ENCODE measurements at regions not wholly inside any gene's neighbourhood (a gene's known extent, or its start where the extent isn't known, plus 50 kb on each side); places are given as distances from the start of the nearest gene placed in this dataset.

- no peak for TF ChIP-seq CSDC2 (CRISPR knock-in tag; IDR thresholded peaks at IDR 0.05)
- TF ChIP-seq SNAI2 (CRISPR knock-in tag; IDR thresholded peaks at IDR 0.05) = no peak
- no peak for TF ChIP-seq ARNTL (CRISPR knock-in tag; IDR thresholded peaks at IDR 0.05; ENCODE audit: borderline replicate concordance, low read depth)
- no peak for TF ChIP-seq ESRRG (CRISPR knock-in tag; IDR thresholded peaks at IDR 0.05)
- TF ChIP-seq ZNF565 (CRISPR knock-in tag; conservative IDR thresholded peaks at IDR 0.05; ENCODE audit: low read depth) = no peak
- no peak for TF ChIP-seq CSRNP3 (CRISPR knock-in tag; IDR thresholded peaks at IDR 0.05)
- no peak for TF ChIP-seq ZFP3 (CRISPR knock-in tag; IDR thresholded peaks at IDR 0.05)
- no peak for TF ChIP-seq CREB5 (CRISPR knock-in tag; IDR thresholded peaks at IDR 0.05; ENCODE audit: low read depth)
- no peak for TF ChIP-seq TCF4 (CRISPR knock-in tag; IDR thresholded peaks at IDR 0.05; ENCODE audit: borderline replicate concordance)
- TF ChIP-seq ZNF8 (CRISPR knock-in tag; IDR thresholded peaks at IDR 0.05) = no peak
- no peak for TF ChIP-seq ZFP30 (CRISPR knock-in tag; IDR thresholded peaks at IDR 0.05)
- TF ChIP-seq OSR1 (CRISPR knock-in tag; IDR thresholded peaks at IDR 0.05) = no peak
- TF ChIP-seq RARB (CRISPR knock-in tag; IDR thresholded peaks at IDR 0.05) = no peak
- TF ChIP-seq ISL1 (CRISPR knock-in tag; IDR thresholded peaks at IDR 0.05) = no peak
- no peak for TF ChIP-seq POU6F1 (CRISPR knock-in tag; IDR thresholded peaks at IDR 0.05; ENCODE audit: borderline replicate concordance, low read depth)
- TF ChIP-seq TOX (CRISPR knock-in tag; IDR thresholded peaks at IDR 0.05; ENCODE audit: borderline replicate concordance) = no peak
- TF ChIP-seq, protein P1, sequence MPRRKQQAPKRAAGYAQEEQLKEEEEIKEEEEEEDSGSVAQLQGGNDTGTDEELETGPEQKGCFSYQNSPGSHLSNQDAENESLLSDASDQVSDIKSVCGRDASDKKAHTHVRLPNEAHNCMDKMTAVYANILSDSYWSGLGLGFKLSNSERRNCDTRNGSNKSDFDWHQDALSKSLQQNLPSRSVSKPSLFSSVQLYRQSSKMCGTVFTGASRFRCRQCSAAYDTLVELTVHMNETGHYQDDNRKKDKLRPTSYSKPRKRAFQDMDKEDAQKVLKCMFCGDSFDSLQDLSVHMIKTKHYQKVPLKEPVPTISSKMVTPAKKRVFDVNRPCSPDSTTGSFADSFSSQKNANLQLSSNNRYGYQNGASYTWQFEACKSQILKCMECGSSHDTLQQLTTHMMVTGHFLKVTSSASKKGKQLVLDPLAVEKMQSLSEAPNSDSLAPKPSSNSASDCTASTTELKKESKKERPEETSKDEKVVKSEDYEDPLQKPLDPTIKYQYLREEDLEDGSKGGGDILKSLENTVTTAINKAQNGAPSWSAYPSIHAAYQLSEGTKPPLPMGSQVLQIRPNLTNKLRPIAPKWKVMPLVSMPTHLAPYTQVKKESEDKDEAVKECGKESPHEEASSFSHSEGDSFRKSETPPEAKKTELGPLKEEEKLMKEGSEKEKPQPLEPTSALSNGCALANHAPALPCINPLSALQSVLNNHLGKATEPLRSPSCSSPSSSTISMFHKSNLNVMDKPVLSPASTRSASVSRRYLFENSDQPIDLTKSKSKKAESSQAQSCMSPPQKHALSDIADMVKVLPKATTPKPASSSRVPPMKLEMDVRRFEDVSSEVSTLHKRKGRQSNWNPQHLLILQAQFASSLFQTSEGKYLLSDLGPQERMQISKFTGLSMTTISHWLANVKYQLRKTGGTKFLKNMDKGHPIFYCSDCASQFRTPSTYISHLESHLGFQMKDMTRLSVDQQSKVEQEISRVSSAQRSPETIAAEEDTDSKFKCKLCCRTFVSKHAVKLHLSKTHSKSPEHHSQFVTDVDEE (CRISPR knock-in tag; IDR thresholded peaks at IDR 0.05) = no peak
- no peak for TF ChIP-seq PPARA (CRISPR knock-in tag; IDR thresholded peaks at IDR 0.05; ENCODE audit: borderline replicate concordance)
- TF ChIP-seq BACH2 (CRISPR knock-in tag; IDR thresholded peaks at IDR 0.05; ENCODE audit: borderline replicate concordance) = no peak
- TF ChIP-seq ZC3H10 (CRISPR knock-in tag; IDR thresholded peaks at IDR 0.05) = no peak
- ATAC-seq = no peak
Observed at GRCh38 chr18:1619507-1619906, 714.8 kb downstream of the ADCYAP1 start.

DNA sequence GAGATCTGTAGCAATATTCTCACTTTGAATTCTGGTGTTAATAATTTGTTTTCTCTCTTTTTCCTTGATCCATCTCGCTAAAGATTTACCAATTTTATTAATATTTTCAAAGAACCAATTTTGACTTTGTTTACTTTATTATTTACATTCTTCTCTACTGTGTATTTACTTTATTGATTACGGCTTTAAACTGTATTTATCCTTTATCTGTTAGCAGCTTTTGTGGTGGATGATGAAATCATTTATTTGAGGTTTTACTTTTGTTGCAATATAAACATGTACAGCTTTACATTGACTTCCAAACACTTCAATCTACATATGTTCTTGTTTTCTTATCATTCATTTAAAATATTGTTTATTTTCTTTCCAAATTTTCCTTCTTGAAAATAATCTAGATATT lies 719.9 kb downstream of the ADCYAP1 start:
- no peak for ATAC-seq
- no peak for TF ChIP-seq PPARA (CRISPR knock-in tag; IDR thresholded peaks at IDR 0.05; ENCODE audit: borderline replicate concordance)
- no peak for TF ChIP-seq ESRRG (CRISPR knock-in tag; IDR thresholded peaks at IDR 0.05)
- no peak for TF ChIP-seq ZFP3 (CRISPR knock-in tag; IDR thresholded peaks at IDR 0.05)
- no peak for TF ChIP-seq BACH2 (CRISPR knock-in tag; IDR thresholded peaks at IDR 0.05; ENCODE audit: borderline replicate concordance)
- TF ChIP-seq POU6F1 (CRISPR knock-in tag; IDR thresholded peaks at IDR 0.05; ENCODE audit: borderline replicate concordance, low read depth) = no peak
- TF ChIP-seq RARB (CRISPR knock-in tag; IDR thresholded peaks at IDR 0.05) = no peak
- no peak for TF ChIP-seq ZNF70 (CRISPR knock-in tag; IDR thresholded peaks at IDR 0.05)
- no peak for TF ChIP-seq ZNF8 (CRISPR knock-in tag; IDR thresholded peaks at IDR 0.05)
- no peak for TF ChIP-seq ISL1 (CRISPR knock-in tag; IDR thresholded peaks at IDR 0.05)
- TF ChIP-seq ZNF565 (CRISPR knock-in tag; conservative IDR thresholded peaks at IDR 0.05; ENCODE audit: low read depth) = no peak
- TF ChIP-seq TOX (CRISPR knock-in tag; IDR thresholded peaks at IDR 0.05; ENCODE audit: borderline replicate concordance) = no peak

GRCh38 chr18:1627494-1627893 lies 722.8 kb downstream of the ADCYAP1 start:
- no peak for ATAC-seq
- TF ChIP-seq, protein P1 (CRISPR knock-in tag; IDR thresholded peaks at IDR 0.05) = no peak
- TF ChIP-seq OSR1 (CRISPR knock-in tag; IDR thresholded peaks at IDR 0.05) (no peak), CSRNP3 (CRISPR knock-in tag; IDR thresholded peaks at IDR 0.05) (no peak), ZNF8 (CRISPR knock-in tag; IDR thresholded peaks at IDR 0.05) (no peak), RARB (CRISPR knock-in tag; IDR thresholded peaks at IDR 0.05) (no peak), POU6F1 (CRISPR knock-in tag; IDR thresholded peaks at IDR 0.05; ENCODE audit: borderline replicate concordance, low read depth) (no peak)

Data from SK-N-SH treated with all-trans-retinoic acid at 6 μM for 48 hours (cell line).